ENCODE measurements at regions not wholly inside any gene's neighbourhood (a gene's known extent, or its start where the extent isn't known, plus 50 kb on each side); places are given as distances from the start of the nearest gene placed in this dataset.

- TF ChIP-seq REST (IDR thresholded peaks at IDR 0.05; ENCODE audit: insufficient replicate concordance, low read depth) (no peak), GABPA (IDR thresholded peaks at IDR 0.05; ENCODE audit: low read depth) (no peak), POLR2AphosphoS5 (IDR thresholded peaks at IDR 0.05; ENCODE audit: low read depth) (no peak), SPI1 (IDR thresholded peaks at IDR 0.05; ENCODE audit: borderline replicate concordance, low read depth) (no peak), CTCF (IDR thresholded peaks at IDR 0.05; ENCODE audit: insufficient read depth, low read length) (no peak)
- Histone ChIP-seq H3K27ac (replicated peaks) (no peak overlapping the region), H3K4me3 (replicated peaks; ENCODE audit: insufficient read depth, low read length) (no peak overlapping the region), H3K27me3 (ENCODE audit: insufficient read depth, poor library complexity, severe bottlenecking) (no peaks in the 10 kb centered on the region)
- DNase-seq (ENCODE audit: low read depth in 1 of 2, low spot score in 1 of 2), result no peak
Observed at GRCh38 chr5:145495196-145495595, 339.9 kb downstream of the PRELID2 start.

- Histone ChIP-seq H3K4me3 (replicated peaks; ENCODE audit: insufficient read depth, low read length) (no peak overlapping the region), H3K27ac (replicated peaks) (no peak overlapping the region), H3K27me3 (ENCODE audit: insufficient read depth, poor library complexity, severe bottlenecking) (no peaks in the 10 kb centered on the region)
- DNase-seq (ENCODE audit: low read depth in 1 of 2, low spot score in 1 of 2), result no peak
- TF ChIP-seq GABPA (IDR thresholded peaks at IDR 0.05; ENCODE audit: low read depth) (no peak), CTCF (IDR thresholded peaks at IDR 0.05; ENCODE audit: insufficient read depth, low read length) (no peak), SPI1 (IDR thresholded peaks at IDR 0.05; ENCODE audit: borderline replicate concordance, low read depth) (no peak), POLR2AphosphoS5 (IDR thresholded peaks at IDR 0.05; ENCODE audit: low read depth) (no peak), REST (IDR thresholded peaks at IDR 0.05; ENCODE audit: insufficient replicate concordance, low read depth) (no peak)
Observed at GRCh38 chr5:145493435-145493834, 341.7 kb downstream of the PRELID2 start.

- no peak for DNase-seq (ENCODE audit: low read depth in 1 of 2, low spot score in 1 of 2)
- Histone ChIP-seq H3K27ac (replicated peaks) (no peak overlapping the region), H3K27me3 (ENCODE audit: insufficient read depth, poor library complexity, severe bottlenecking) (no peaks in the 10 kb centered on the region), H3K4me3 (replicated peaks; ENCODE audit: insufficient read depth, low read length) (no peak overlapping the region)
- TF ChIP-seq CTCF (IDR thresholded peaks at IDR 0.05; ENCODE audit: insufficient read depth, low read length), result no peak
- TF ChIP-seq GABPA (IDR thresholded peaks at IDR 0.05; ENCODE audit: low read depth), result no peak
- no peak for TF ChIP-seq REST (IDR thresholded peaks at IDR 0.05; ENCODE audit: insufficient replicate concordance, low read depth)
- no peak for TF ChIP-seq SPI1 (IDR thresholded peaks at IDR 0.05; ENCODE audit: borderline replicate concordance, low read depth)
- no peak for TF ChIP-seq POLR2AphosphoS5 (IDR thresholded peaks at IDR 0.05; ENCODE audit: low read depth)
Observed at GRCh38 chr5:145489516-145489915, 345.6 kb downstream of the PRELID2 start.
